Caco-2 (cell line): ENCODE measurements at regions not wholly inside any gene's neighbourhood (a gene's known extent, or its start where the extent isn't known, plus 50 kb on each side); places are given as distances from the start of the nearest gene placed in this dataset.

Experiments
- BruUV-seq: library from RNA; stranded (reverse); fragments of 400-500 nt; replicated peaks from 2 replicates; lab custom pipeline; 2021; lab: Mats Ljungman, UMichigan
- CTCF ChIA-PET: fragments of 300-600 bp; sonication (Branson Sonifier 250); formaldehyde crosslinking; loops from one replicate; lab custom pipeline; 2022; ENCODE audit warnings: antibody characterized with exemption; lab: Charles Lee
- POLR2A ChIA-PET: fragments of 300-600 bp; sonication (Branson Sonifier 250); formaldehyde crosslinking; loops from one replicate; lab custom pipeline; 2022; ENCODE audit warnings: antibody characterized with exemption; lab: Charles Lee
- DNase-seq, 2 experiments: peaks; one replicate each; pipeline versions ENCODE4 v3.0.0 to v3.0.0-alpha.2; 2020 to 2022
- H3K27me3 ChIP-seq: replicated peaks from 2 replicates; pipeline ENCODE4 v1.6.0; 2011; ENCODE audit warnings: low read length; ENCODE audit not compliant: control insufficient read depth, insufficient read depth
- H3K36me3 ChIP-seq: 2 replicates; pipeline ENCODE4 v1.5.1; 2011; ENCODE audit warnings: low read length; ENCODE audit not compliant: control insufficient read depth, insufficient read depth
- H3K4me1 ChIP-seq: fragments of 250-450 bp; sonication (Bioruptor Pico); 2 replicates; pipeline ENCODE4 v1.5.1; 2020; ENCODE audit warnings: mild to moderate bottlenecking
- H3K4me3 ChIP-seq: 2 replicates; pipeline ENCODE4 v1.5.1; 2011; ENCODE audit warnings: low read depth, mild to moderate bottlenecking, control low read depth, low read length
- H3K9me3 ChIP-seq: fragments of 250-450 bp; sonication (Bioruptor Pico); 2 replicates; pipeline ENCODE4 v1.5.1; 2020; ENCODE audit warnings: mild to moderate bottlenecking, moderate library complexity
- H3K27ac Mint-ChIP-seq: one replicate; pipeline ENCODE4 v1.8.0; 2022; ENCODE audit warnings: mixed read lengths; ENCODE audit not compliant: unreplicated experiment
- H3K27me3 Mint-ChIP-seq: one replicate; pipeline ENCODE4 v1.8.0; 2022; ENCODE audit warnings: mixed read lengths; ENCODE audit not compliant: insufficient read depth, unreplicated experiment
- H3K36me3 Mint-ChIP-seq: one replicate; pipeline ENCODE4 v1.8.0; 2022; ENCODE audit warnings: mild to moderate bottlenecking, mixed read lengths; ENCODE audit not compliant: insufficient read depth, unreplicated experiment
- H3K4me1 Mint-ChIP-seq: one replicate; pipeline ENCODE4 v1.8.0; 2022; ENCODE audit warnings: low read depth, mixed read lengths; ENCODE audit not compliant: unreplicated experiment
- H3K4me3 Mint-ChIP-seq: one replicate; pipeline ENCODE4 v1.8.0; 2022; ENCODE audit warnings: mild to moderate bottlenecking, moderate library complexity, mixed read lengths; ENCODE audit not compliant: unreplicated experiment
- H3K9me3 Mint-ChIP-seq: one replicate; pipeline ENCODE4 v1.8.0; 2022; ENCODE audit warnings: mixed read lengths; ENCODE audit not compliant: unreplicated experiment
- intact Hi-C: fragments of 100-400 bp; cut with micrococcal nuclease; formaldehyde crosslinking; loops from one replicate; pipeline ENCODE4 v1.10.0; 2022; ENCODE audit not compliant: unreplicated experiment
- TF ChIP-seq, protein P1 (sequence below), 2 experiments: fragments of 200-600 bp in 1 of 2; IDR thresholded peaks; 1 replicate in 1 of 2; 2 replicates in 1 of 2; pipeline versions ENCODE4 v1.5.1 to v1.8.0; 2011 to 2022; ENCODE audit warnings: antibody characterized with exemption in 1 of 2, control low read depth in 1 of 2, inconsistent platforms in 1 of 2, low read depth in 1 of 2, low read length in 1 of 2, mild to moderate bottlenecking in 1 of 2, moderate library complexity in 1 of 2; ENCODE audit not compliant: insufficient read depth in 1 of 2, severe bottlenecking in 1 of 2, unreplicated experiment in 1 of 2

DNA sequence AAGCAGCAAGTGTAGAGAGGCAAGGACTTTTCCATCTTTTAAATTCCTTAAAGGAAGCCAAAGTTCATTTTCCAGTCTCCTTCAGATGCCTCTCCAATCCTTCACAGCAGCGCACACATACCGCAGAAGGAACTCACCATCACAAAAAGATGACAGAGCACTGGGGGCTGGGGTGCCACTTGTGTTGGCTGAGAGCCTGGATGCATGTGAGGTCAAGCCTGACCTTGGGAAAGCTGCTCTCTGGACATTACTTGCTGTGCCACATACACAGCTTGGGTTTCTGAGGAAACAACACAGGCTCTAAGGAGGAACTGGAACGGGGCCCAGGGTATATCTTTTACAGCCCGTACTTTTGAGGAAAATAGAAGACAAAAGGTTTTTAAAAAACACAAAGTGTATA, 364.3 kb upstream of the MEX3C start:
- Histone ChIP-seq H3K9me3 (no peaks in the 10 kb centered on the region), H3K4me1 (no peaks in the 10 kb centered on the region), H3K27me3 (no peaks in the 10 kb centered on the region), H3K4me3 (no peak overlapping the region), H3K36me3 (no peaks in the 10 kb centered on the region)
- H3K9me3 Mint-ChIP-seq, result no peaks in the 10 kb centered on the region
- H3K27ac Mint-ChIP-seq, result no peak overlapping the region
- H3K4me3 Mint-ChIP-seq, result no peak overlapping the region
- H3K36me3 Mint-ChIP-seq, result no peaks in the 10 kb centered on the region
- no TSS peak for BruUV-seq
- no peaks in the 10 kb centered on the region for H3K4me1 Mint-ChIP-seq
- no peak for DNase-seq
- POLR2A ChIA-PET, result no interaction called here
- CTCF ChIA-PET, result no interaction called here
- TF ChIP-seq, protein P1, sequence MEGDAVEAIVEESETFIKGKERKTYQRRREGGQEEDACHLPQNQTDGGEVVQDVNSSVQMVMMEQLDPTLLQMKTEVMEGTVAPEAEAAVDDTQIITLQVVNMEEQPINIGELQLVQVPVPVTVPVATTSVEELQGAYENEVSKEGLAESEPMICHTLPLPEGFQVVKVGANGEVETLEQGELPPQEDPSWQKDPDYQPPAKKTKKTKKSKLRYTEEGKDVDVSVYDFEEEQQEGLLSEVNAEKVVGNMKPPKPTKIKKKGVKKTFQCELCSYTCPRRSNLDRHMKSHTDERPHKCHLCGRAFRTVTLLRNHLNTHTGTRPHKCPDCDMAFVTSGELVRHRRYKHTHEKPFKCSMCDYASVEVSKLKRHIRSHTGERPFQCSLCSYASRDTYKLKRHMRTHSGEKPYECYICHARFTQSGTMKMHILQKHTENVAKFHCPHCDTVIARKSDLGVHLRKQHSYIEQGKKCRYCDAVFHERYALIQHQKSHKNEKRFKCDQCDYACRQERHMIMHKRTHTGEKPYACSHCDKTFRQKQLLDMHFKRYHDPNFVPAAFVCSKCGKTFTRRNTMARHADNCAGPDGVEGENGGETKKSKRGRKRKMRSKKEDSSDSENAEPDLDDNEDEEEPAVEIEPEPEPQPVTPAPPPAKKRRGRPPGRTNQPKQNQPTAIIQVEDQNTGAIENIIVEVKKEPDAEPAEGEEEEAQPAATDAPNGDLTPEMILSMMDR (IDR thresholded peaks at IDR 0.05; ENCODE audit: insufficient read depth in 1 of 2, low read depth in 1 of 2, low read length in 1 of 2, severe bottlenecking in 1 of 2, unreplicated experiment in 1 of 2), result no peak
- peaks cover 3% of the 10 kb centered on the region for H3K27me3 Mint-ChIP-seq
- intact Hi-C loops, result no loop called here

DNA sequence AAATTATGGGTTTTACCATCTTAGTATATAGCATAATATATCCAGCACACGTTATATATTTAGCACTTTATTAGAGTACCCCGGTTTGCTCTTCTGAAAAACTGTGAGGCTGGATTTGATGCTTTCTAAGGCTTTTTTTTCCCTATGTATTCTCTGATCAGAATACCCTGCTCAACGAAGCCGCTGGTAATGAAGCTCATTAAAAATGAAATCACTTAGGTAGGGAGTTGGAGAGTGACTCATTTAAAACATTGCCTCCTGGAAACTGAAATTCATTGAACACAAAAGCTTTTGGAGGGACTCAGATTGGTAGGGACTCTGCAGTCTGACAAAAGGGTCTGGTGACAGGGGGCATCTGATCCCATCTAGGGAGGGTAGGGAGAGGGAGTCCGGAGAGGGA, 365.4 kb upstream of the MEX3C start:
- no peak for DNase-seq
- H3K36me3 Mint-ChIP-seq, result no peaks in the 10 kb centered on the region
- Histone ChIP-seq H3K36me3 (no peaks in the 10 kb centered on the region), H3K4me3 (no peak overlapping the region), H3K4me1 (no peaks in the 10 kb centered on the region), H3K9me3 (no peaks in the 10 kb centered on the region), H3K27me3 (no peaks in the 10 kb centered on the region)
- no peak overlapping the region for H3K27ac Mint-ChIP-seq
- POLR2A ChIA-PET, result no interaction called here
- TF ChIP-seq, protein P1 (IDR thresholded peaks at IDR 0.05; ENCODE audit: insufficient read depth in 1 of 2, low read depth in 1 of 2, low read length in 1 of 2, severe bottlenecking in 1 of 2, unreplicated experiment in 1 of 2), result no peak
- no peaks in the 10 kb centered on the region for H3K9me3 Mint-ChIP-seq
- BruUV-seq, result no TSS peak
- no peak overlapping the region for H3K4me3 Mint-ChIP-seq
- intact Hi-C loops, result no loop called here
- H3K4me1 Mint-ChIP-seq, result no peaks in the 10 kb centered on the region
- H3K27me3 Mint-ChIP-seq, result no peaks in the 10 kb centered on the region
- CTCF ChIA-PET, result no interaction called here

DNA sequence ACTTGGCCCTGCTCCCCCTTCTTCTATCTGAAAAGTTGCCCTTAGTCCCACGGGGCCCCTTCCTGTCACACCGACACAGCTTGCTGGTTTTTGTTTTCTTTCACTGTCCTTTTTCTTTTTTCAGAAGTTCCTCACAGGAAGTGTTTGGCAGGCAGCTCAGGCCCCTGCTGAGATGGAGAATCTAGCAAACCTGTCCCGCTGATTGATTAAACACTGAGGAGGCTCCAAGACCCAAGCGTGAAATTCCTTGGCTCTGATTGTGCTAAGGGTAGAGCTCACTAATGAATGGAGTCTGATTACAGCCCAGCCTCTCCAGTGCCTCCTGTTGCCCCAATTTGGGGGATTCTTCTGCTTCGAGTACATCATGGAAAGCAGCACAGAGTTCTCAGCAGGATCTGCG, 365.9 kb upstream of the MEX3C start:
- Mint-ChIP-seq H3K27ac (no peak overlapping the region), H3K36me3 (no peaks in the 10 kb centered on the region), H3K4me3 (no peak overlapping the region), H3K9me3 (no peaks in the 10 kb centered on the region), H3K27me3 (peaks cover 2% of the 10 kb centered on the region), H3K4me1 (no peaks in the 10 kb centered on the region)
- Histone ChIP-seq H3K27me3 (no peaks in the 10 kb centered on the region), H3K36me3 (no peaks in the 10 kb centered on the region), H3K4me1 (no peaks in the 10 kb centered on the region), H3K9me3 (no peaks in the 10 kb centered on the region), H3K4me3 (no peak overlapping the region)
- BruUV-seq, result no TSS peak
- CTCF ChIA-PET, result no interaction called here
- DNase-seq, result no peak
- TF ChIP-seq, protein P1 (IDR thresholded peaks at IDR 0.05; ENCODE audit: insufficient read depth in 1 of 2, low read depth in 1 of 2, low read length in 1 of 2, severe bottlenecking in 1 of 2, unreplicated experiment in 1 of 2), result no peak
- POLR2A ChIA-PET, result no interaction called here
- intact Hi-C loops, result no loop called here
